HG02588 (cell line): ENCODE measurements at regions not wholly inside any gene's neighbourhood (a gene's known extent, or its start where the extent isn't known, plus 50 kb on each side); places are given as distances from the start of the nearest gene placed in this dataset.

ENCODE experiments used
- ATAC-seq: cut with Tn5 transposase; IDR thresholded peaks from one replicate; pipeline ENCODE4 v1.9.1; 2021; ENCODE audit warnings: mild to moderate bottlenecking, moderate library complexity; ENCODE audit not compliant: unreplicated experiment

- no peak for ATAC-seq
Observed at GRCh38 chr6:95489185-95489863, 88.0 kb upstream of the MANEA start.

- no peak for ATAC-seq
Observed at GRCh38 chr6:95496769-95497426, 80.4 kb upstream of the MANEA start.

GRCh38 chr6:95501032-95501904, 76.1 kb upstream of the MANEA start:
- no peak for ATAC-seq

GRCh38 chr6:95503568-95503967, 73.8 kb upstream of the MANEA start:
- ATAC-seq, result no peak

GRCh38 chr6:95511404-95511803, 65.9 kb upstream of the MANEA start:
- ATAC-seq, result no peak

- no peak for ATAC-seq
Observed at GRCh38 chr6:95515975-95516374, 61.4 kb upstream of the MANEA start.

GRCh38 chr6:95517004-95517403, 60.3 kb upstream of the MANEA start:
- no peak for ATAC-seq

GRCh38 chr6:95517568-95517967, 59.8 kb upstream of the MANEA start:
- ATAC-seq, result no peak

GRCh38 chr6:95518630-95519227, 58.6 kb upstream of the MANEA start:
- no peak for ATAC-seq

- no peak for ATAC-seq
Observed at GRCh38 chr6:95519228-95520037, 57.9 kb upstream of the MANEA start.

GRCh38 chr6:95521181-95521580, 56.2 kb upstream of the MANEA start:
- ATAC-seq, result no peak
